Epithelial cell of esophagus (primary cell): ENCODE measurements at regions not wholly inside any gene's neighbourhood (a gene's known extent, or its start where the extent isn't known, plus 50 kb on each side); places are given as distances from the start of the nearest gene placed in this dataset.

Experiments
- DNase-seq: peaks from one replicate; pipeline ENCODE4 v3.0.0; 2010; ENCODE audit warnings: low read depth
- H3K4me3 ChIP-seq: 2 replicates; pipeline ENCODE4 v1.5.1; 2011; ENCODE audit warnings: mild to moderate bottlenecking, low read length, control low read depth
- TF ChIP-seq, protein P1 (sequence below): IDR thresholded peaks from 2 replicates; pipeline ENCODE4 v1.5.1; 2011; ENCODE audit warnings: low read depth, mild to moderate bottlenecking, low read length, control low read depth, inconsistent platforms; ENCODE audit not compliant: insufficient read depth; ENCODE audit errors: missing control alignments

DNA sequence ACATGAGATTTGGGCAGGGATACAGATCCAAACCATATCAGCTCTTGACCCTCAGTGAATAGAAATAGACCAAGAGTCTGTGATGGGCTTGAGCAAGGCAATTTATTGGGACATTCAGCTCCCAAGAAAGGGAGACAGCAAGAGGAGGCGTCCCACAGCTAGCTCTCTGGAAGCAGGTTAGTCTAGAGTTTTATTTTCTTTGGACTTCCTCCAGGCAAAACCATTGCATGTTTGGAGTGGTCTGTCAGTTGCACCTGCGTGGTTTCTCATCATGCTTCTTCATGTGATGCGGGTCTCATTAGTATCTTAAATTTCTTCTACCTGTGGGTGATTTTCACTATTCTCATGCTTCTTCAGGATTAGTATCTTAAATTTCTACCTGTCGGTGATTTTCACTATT is 1530.6 kb downstream of the PLA2G4A start:
- DNase-seq, result no peak
- no peak overlapping the region for H3K4me3 ChIP-seq
- TF ChIP-seq, protein P1, sequence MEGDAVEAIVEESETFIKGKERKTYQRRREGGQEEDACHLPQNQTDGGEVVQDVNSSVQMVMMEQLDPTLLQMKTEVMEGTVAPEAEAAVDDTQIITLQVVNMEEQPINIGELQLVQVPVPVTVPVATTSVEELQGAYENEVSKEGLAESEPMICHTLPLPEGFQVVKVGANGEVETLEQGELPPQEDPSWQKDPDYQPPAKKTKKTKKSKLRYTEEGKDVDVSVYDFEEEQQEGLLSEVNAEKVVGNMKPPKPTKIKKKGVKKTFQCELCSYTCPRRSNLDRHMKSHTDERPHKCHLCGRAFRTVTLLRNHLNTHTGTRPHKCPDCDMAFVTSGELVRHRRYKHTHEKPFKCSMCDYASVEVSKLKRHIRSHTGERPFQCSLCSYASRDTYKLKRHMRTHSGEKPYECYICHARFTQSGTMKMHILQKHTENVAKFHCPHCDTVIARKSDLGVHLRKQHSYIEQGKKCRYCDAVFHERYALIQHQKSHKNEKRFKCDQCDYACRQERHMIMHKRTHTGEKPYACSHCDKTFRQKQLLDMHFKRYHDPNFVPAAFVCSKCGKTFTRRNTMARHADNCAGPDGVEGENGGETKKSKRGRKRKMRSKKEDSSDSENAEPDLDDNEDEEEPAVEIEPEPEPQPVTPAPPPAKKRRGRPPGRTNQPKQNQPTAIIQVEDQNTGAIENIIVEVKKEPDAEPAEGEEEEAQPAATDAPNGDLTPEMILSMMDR, result no peak

GRCh38 chr1:188363943-188364342 is 1535.2 kb downstream of the PLA2G4A start:
- no peak overlapping the region for H3K4me3 ChIP-seq
- TF ChIP-seq, protein P1, result no peak
- DNase-seq, result no peak

- TF ChIP-seq, protein P1, result no peak
- no peak for DNase-seq
- no peak overlapping the region for H3K4me3 ChIP-seq
Observed at GRCh38 chr1:188364927-188365449, 1536.2 kb downstream of the PLA2G4A start.

DNA sequence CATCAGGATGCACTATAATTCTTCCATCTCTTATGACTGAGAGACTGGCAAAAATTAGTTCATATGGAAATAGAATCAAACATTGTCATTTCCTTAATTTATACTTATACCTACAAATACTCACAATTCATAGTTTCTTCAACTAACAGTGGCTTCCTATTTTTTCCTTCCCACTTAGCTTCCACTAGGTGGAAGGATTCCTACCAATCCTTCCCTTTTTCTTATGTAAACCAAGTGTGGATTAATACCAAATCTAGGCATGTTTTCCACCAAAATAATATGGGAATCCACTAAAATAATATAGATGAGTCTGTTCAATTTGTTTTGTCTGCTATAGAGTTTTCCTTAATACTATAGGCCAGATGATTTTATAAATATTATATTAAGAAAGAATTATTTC is 1537.1 kb downstream of the PLA2G4A start:
- DNase-seq, result no peak
- TF ChIP-seq, protein P1, result no peak
- no peak overlapping the region for H3K4me3 ChIP-seq

GRCh38 chr1:188367661-188368060 is 1538.9 kb downstream of the PLA2G4A start:
- no peak overlapping the region for H3K4me3 ChIP-seq
- no peak for DNase-seq
- TF ChIP-seq, protein P1, result no peak

- no peak overlapping the region for H3K4me3 ChIP-seq
- TF ChIP-seq, protein P1, result no peak
- no peak for DNase-seq
Observed at GRCh38 chr1:188371295-188371806, 1542.6 kb downstream of the PLA2G4A start.

DNA sequence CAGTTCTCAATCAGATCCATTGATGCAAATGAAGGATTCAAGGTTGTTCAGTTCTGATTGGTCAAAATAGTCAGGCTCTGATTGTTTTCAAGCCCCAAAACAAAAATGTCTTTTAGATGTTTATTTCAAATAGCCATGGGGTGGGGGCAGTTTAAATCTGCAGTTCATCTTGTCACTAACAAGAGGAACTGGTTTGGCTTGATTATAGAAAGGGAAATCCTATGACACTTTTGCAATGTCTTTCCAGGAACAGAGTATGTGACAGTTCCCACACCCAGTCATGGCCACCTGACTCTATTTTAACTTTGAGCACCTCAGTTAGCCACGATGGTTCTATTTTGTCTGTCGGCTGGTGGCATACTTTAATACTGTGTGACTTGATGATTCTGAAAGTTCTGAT is 1544.1 kb downstream of the PLA2G4A start:
- H3K4me3 ChIP-seq, result no peak overlapping the region
- TF ChIP-seq, protein P1, result no peak
- DNase-seq, result peak; percentile 2
